ENCODE measurements at regions not wholly inside any gene's neighbourhood (a gene's known extent, or its start where the extent isn't known, plus 50 kb on each side); places are given as distances from the start of the nearest gene placed in this dataset.

GRCh38 chr15:97598353-97598798, 362.1 kb upstream of the ARRDC4 start (continued):
- TF ChIP-seq ZNF609 (CRISPR knock-in tag; IDR thresholded peaks at IDR 0.05; ENCODE audit: borderline replicate concordance) = no peak
- TF ChIP-seq SIN3A (IDR thresholded peaks at IDR 0.05; ENCODE audit: borderline replicate concordance in 2 of 2, control insufficient read depth in 1 of 2, low read depth in 2 of 2, low read length in 2 of 2) = no peak

GRCh38 chr15:97600190-97600589, 360.3 kb upstream of the ARRDC4 start:
- POLR2A ChIA-PET = no interaction called here
- Histone ChIP-seq H3K27ac (ENCODE audit: extremely low read depth, low read depth, low read length) (no peak overlapping the region), H3K36me3 (ENCODE audit: control insufficient read depth, insufficient read depth, low read length) (no peaks in the 10 kb centered on the region), H3K9me3 (replicated peaks; ENCODE audit: control insufficient read depth, insufficient read depth, low read depth, low read length) (no peaks in the 10 kb centered on the region), H3K4me2 (ENCODE audit: insufficient read depth, low read length) (no peak overlapping the region), H3K4me1 (replicated peaks in 1 of 2; ENCODE audit: control insufficient read depth in 2 of 2, insufficient read depth in 2 of 2, low read length in 2 of 2) (no peaks in the 10 kb centered on the region), H3K27me3 (ENCODE audit: control insufficient read depth in 2 of 2, insufficient read depth in 2 of 2, low read length in 2 of 2) (no peaks in the 10 kb centered on the region), H2AFZ (ENCODE audit: low read depth, low read length) (no peak overlapping the region), H3K9ac (ENCODE audit: insufficient read depth in 1 of 2, low read depth in 2 of 2, low read length in 2 of 2) (no peak overlapping the region), H3K4me3 (no peak overlapping the region), H3K9me1 (ENCODE audit: control insufficient read depth, insufficient read depth, low read length) (no peaks in the 10 kb centered on the region), H4K20me1 (replicated peaks; ENCODE audit: control insufficient read depth, insufficient read depth, low read length) (no peaks in the 10 kb centered on the region), H3K79me2 (ENCODE audit: control insufficient read depth, insufficient read depth, low read length) (no peaks in the 10 kb centered on the region)
- intact Hi-C loops (cut with micrococcal nuclease) = no loop called here
- in situ Hi-C loops (cut with MboI) = no loop called here
- CTCF ChIA-PET (ENCODE audit: low intra/inter-chr PET ratio) = no interaction called here
- ATAC-seq = no peak
- FAIRE-seq = no peak
- TF ChIP-seq MEF2A (IDR thresholded peaks at IDR 0.05; ENCODE audit: control insufficient read depth, low read depth, low read length) (no peak), TAF15 (IDR thresholded peaks at IDR 0.05; ENCODE audit: low read depth, low read length) (no peak), CBX3 (IDR thresholded peaks at IDR 0.05; ENCODE audit: borderline replicate concordance in 1 of 2, low read length in 2 of 2) (no peak), MTA3 (IDR thresholded peaks at IDR 0.05; ENCODE audit: borderline replicate concordance) (no peak)
- BruUV-seq (replicated peaks) = no TSS peak
- whole genome bisulfite sequencing (ENCODE audit: insufficient coverage, low coverage, missing lambda C conversion rate) = 3% methylated on average over 5 of the region's 5 CpGs
- DNase-seq (ENCODE audit: extremely low read depth in 1 of 4, low spot score in 3 of 4) = no peak

All from K562 (cell line).